ENCODE measurements at regions not wholly inside any gene's neighbourhood (a gene's known extent, or its start where the extent isn't known, plus 50 kb on each side); places are given as distances from the start of the nearest gene placed in this dataset.

DNA sequence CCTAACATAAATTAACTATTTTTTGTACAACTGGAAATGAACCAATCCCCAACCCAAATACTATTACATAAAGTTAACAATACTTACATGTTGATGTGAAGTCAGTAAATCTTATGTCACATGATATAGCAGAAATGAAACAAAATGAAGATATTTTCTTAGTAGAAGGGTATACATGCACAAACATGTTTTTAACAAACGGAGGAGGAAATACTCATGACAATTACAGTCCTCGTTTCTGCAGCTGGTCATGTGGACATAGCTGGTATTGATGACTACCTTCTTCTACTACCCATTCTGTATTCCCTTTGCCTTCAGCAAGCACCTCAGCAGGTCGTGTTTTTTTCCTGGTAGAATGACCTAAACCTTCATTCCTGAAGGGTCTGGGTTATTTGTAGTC is 252.3 kb downstream of the HTR7 start:
- Histone ChIP-seq H3K79me2 (ENCODE audit: insufficient read depth, low read length) (no peaks in the 10 kb centered on the region), H3K9me3 (ENCODE audit: low read length) (no peaks in the 10 kb centered on the region), H3K4me1 (ENCODE audit: insufficient read depth, low read length) (no peaks in the 10 kb centered on the region), H3K4me3 (replicated peaks in 1 of 3; ENCODE audit: insufficient read depth in 1 of 3, low read depth in 2 of 3, low read length in 3 of 3) (no peak overlapping the region), H3K9ac (ENCODE audit: insufficient read depth, low read depth, low read length) (no peak overlapping the region), H3K4me2 (ENCODE audit: low read depth, low read length) (no peak overlapping the region), H3K27me3 (ENCODE audit: control insufficient read depth in 1 of 2, insufficient read depth in 2 of 2, low read length in 2 of 2) (no peaks in the 10 kb centered on the region), H3K27ac (ENCODE audit: extremely low read length, insufficient read depth, low read length) (no peak overlapping the region), H4K20me1 (ENCODE audit: insufficient read depth, low read length) (no peaks in the 10 kb centered on the region), H3K36me3 (replicated peaks in 1 of 2; ENCODE audit: control insufficient read depth in 1 of 2, insufficient read depth in 2 of 2, low read length in 2 of 2) (no peaks in the 10 kb centered on the region), H2AFZ (ENCODE audit: low read length) (no peak overlapping the region)
- in situ Hi-C loops (cut with HindIII; ENCODE audit: extremely low pct_ligation_motif_present, low pct_unique_long_range_greater_than_20kb) (no loop called here), intact Hi-C loops (cut with micrococcal nuclease; ENCODE audit: unreplicated experiment) (no loop called here)
- POLR2A ChIA-PET = no interaction called here
- DNase-seq (ENCODE audit: low spot score) (no peak), FAIRE-seq (no peak), ATAC-seq (no peak)
- TF ChIP-seq FOXK1 (CRISPR knock-in tag; IDR thresholded peaks at IDR 0.05; ENCODE audit: borderline replicate concordance, low read depth) = no peak
- TF ChIP-seq ZKSCAN5 (CRISPR knock-in tag; IDR thresholded peaks at IDR 0.05) = no peak
- TF ChIP-seq, protein P1, sequence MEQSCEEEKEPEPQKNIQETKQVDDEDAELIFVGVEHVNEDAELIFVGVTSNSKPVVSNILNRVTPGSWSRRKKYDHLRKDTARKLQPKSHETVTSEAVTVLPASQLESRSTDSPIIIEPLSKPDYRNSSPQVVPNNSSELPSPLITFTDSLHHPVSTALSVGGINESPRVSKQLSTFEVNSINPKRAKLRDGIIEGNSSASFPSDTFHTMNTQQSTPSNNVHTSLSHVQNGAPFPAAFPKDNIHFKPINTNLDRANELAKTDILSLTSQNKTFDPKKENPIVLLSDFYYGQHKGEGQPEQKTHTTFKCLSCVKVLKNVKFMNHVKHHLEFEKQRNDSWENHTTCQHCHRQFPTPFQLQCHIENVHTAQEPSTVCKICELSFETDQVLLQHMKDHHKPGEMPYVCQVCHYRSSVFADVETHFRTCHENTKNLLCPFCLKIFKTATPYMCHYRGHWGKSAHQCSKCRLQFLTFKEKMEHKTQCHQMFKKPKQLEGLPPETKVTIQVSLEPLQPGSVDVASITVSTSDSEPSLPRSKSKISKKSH (CRISPR knock-in tag; IDR thresholded peaks at IDR 0.05; ENCODE audit: borderline replicate concordance) = no peak
- TF ChIP-seq, protein P2, sequence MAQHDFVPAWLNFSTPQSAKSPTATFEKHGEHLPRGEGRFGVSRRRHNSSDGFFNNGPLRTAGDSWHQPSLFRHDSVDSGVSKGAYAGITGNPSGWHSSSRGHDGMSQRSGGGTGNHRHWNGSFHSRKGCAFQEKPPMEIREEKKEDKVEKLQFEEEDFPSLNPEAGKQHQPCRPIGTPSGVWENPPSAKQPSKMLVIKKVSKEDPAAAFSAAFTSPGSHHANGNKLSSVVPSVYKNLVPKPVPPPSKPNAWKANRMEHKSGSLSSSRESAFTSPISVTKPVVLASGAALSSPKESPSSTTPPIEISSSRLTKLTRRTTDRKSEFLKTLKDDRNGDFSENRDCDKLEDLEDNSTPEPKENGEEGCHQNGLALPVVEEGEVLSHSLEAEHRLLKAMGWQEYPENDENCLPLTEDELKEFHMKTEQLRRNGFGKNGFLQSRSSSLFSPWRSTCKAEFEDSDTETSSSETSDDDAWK (CRISPR knock-in tag; IDR thresholded peaks at IDR 0.05) = no peak
- TF ChIP-seq SRY (CRISPR knock-in tag; IDR thresholded peaks at IDR 0.05) = no peak
- TF ChIP-seq ZNF577 (CRISPR knock-in tag; IDR thresholded peaks at IDR 0.05; ENCODE audit: borderline replicate concordance, low read depth) = no peak
- TF ChIP-seq ZNF256 (CRISPR knock-in tag; conservative IDR thresholded peaks at IDR 0.05) = no peak
- no peak for TF ChIP-seq SSRP1 (CRISPR knock-in tag; IDR thresholded peaks at IDR 0.05)
- TF ChIP-seq, protein P3, sequence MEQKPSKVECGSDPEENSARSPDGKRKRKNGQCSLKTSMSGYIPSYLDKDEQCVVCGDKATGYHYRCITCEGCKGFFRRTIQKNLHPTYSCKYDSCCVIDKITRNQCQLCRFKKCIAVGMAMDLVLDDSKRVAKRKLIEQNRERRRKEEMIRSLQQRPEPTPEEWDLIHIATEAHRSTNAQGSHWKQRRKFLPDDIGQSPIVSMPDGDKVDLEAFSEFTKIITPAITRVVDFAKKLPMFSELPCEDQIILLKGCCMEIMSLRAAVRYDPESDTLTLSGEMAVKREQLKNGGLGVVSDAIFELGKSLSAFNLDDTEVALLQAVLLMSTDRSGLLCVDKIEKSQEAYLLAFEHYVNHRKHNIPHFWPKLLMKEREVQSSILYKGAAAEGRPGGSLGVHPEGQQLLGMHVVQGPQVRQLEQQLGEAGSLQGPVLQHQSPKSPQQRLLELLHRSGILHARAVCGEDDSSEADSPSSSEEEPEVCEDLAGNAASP (CRISPR knock-in tag; IDR thresholded peaks at IDR 0.05; ENCODE audit: borderline replicate concordance) = no peak
- CTCF ChIA-PET (ENCODE audit: low intra/inter-chr PET ratio, low total read pairs) = no interaction called here
- 0% methylated on average over 3 of the region's 3 CpGs for WGBS (ENCODE audit: low lambda C conversion rate)
- BruUV-seq (replicated peaks) = no TSS peak

All from HepG2 (cell line).